GM23338 (cell line): ENCODE measurements at regions not wholly inside any gene's neighbourhood (a gene's known extent, or its start where the extent isn't known, plus 50 kb on each side); places are given as distances from the start of the nearest gene placed in this dataset.

Experiments used
- ATAC-seq: fragments of 200-7000 bp; cut with Tn5 transposase; 3 replicates; pipeline ENCODE4 v1.9.1; 2020
- DNase-seq: peaks from one replicate; pipeline ENCODE4 v3.0.0-alpha.2; 2015; ENCODE audit warnings: low spot score
- H2AFZ ChIP-seq: fragments of 200-600 bp; sonication (generic); 2 replicates; pipeline ENCODE4 v1.8.0; 2016; ENCODE audit warnings: antibody characterized with exemption, mild to moderate bottlenecking, moderate library complexity
- H3F3A ChIP-seq: fragments of 200-600 bp; sonication (generic); replicated peaks from 2 replicates; pipeline ENCODE4 v1.8.0; 2017; ENCODE audit warnings: antibody characterized with exemption, mixed run types, low read depth
- H3K27ac ChIP-seq: fragments of 200-600 bp; sonication (generic); 2 replicates; pipeline ENCODE4 v1.6.1; 2016; ENCODE audit warnings: low read depth
- H3K27me3 ChIP-seq: fragments of 200-600 bp; sonication (generic); 2 replicates; pipeline ENCODE4 v1.8.0; 2016; ENCODE audit warnings: mild to moderate bottlenecking, mixed run types, moderate library complexity; ENCODE audit not compliant: insufficient read depth
- H3K36me3 ChIP-seq: fragments of 200-600 bp; sonication (generic); 2 replicates; pipeline ENCODE4 v1.8.0; 2016; ENCODE audit warnings: mild to moderate bottlenecking; ENCODE audit not compliant: insufficient read depth
- H3K4me1 ChIP-seq: fragments of 200-600 bp; sonication (generic); 2 replicates; pipeline ENCODE4 v1.8.0; 2016; ENCODE audit warnings: mild to moderate bottlenecking, moderate library complexity; ENCODE audit not compliant: insufficient read depth
- H3K4me2 ChIP-seq: fragments of 200-600 bp; sonication (generic); 2 replicates; pipeline ENCODE4 v1.7.1; 2017; ENCODE audit warnings: mixed run types
- H3K4me3 ChIP-seq: fragments of 200-600 bp; sonication (generic); 2 replicates; pipeline ENCODE4 v1.6.1; 2016; ENCODE audit warnings: mixed run types
- H3K79me2 ChIP-seq: fragments of 200-600 bp; sonication (generic); replicated peaks from 2 replicates; pipeline ENCODE4 v1.8.0; 2017; ENCODE audit warnings: mild to moderate bottlenecking; ENCODE audit not compliant: insufficient read depth
- H3K9me2 ChIP-seq: fragments of 200-600 bp; sonication (generic); 2 replicates; pipeline ENCODE4 v1.8.0; 2017; ENCODE audit not compliant: insufficient read depth
- H4K20me1 ChIP-seq: fragments of 200-600 bp; sonication (generic); replicated peaks from 2 replicates; pipeline ENCODE4 v1.8.0; 2017; ENCODE audit warnings: mild to moderate bottlenecking; ENCODE audit not compliant: insufficient read depth
- H3K27ac Mint-ChIP-seq: 2 replicates; pipeline ENCODE4 v1.8.0; 2020; ENCODE audit warnings: inconsistent platforms, mild to moderate bottlenecking, moderate library complexity, mixed read lengths
- H3K27me3 Mint-ChIP-seq: 3 replicates; pipeline ENCODE4 v1.8.0; 2022; ENCODE audit warnings: low read depth, mild to moderate bottlenecking, moderate library complexity, mixed read lengths, inconsistent platforms; ENCODE audit not compliant: insufficient read depth, poor library complexity
- H3K36me3 Mint-ChIP-seq: 3 replicates; pipeline ENCODE4 v1.8.0; 2021; ENCODE audit warnings: low read depth, mild to moderate bottlenecking, inconsistent platforms, moderate library complexity, mixed read lengths
- H3K4me1 Mint-ChIP-seq: 3 replicates; pipeline ENCODE4 v1.8.0; 2020; ENCODE audit warnings: mild to moderate bottlenecking, inconsistent platforms, mixed read lengths
- H3K4me3 Mint-ChIP-seq: 3 replicates; pipeline ENCODE4 v1.8.0; 2021; ENCODE audit warnings: moderate library complexity, mild to moderate bottlenecking, inconsistent platforms, mixed read lengths
- H3K9me3 Mint-ChIP-seq: 3 replicates; pipeline ENCODE4 v1.8.0; 2020; ENCODE audit warnings: moderate library complexity, mild to moderate bottlenecking, inconsistent platforms, mixed read lengths
- CREB1 ChIP-seq: fragments of 250-450 bp; sonication (Bioruptor Pico); IDR thresholded peaks from 2 replicates; pipeline ENCODE4 v1.5.0; 2020; ENCODE audit warnings: low read depth, mild to moderate bottlenecking, moderate library complexity
- EZH2 ChIP-seq: fragments of 200-600 bp; sonication (generic); IDR thresholded peaks from one replicate; pipeline ENCODE4 v1.8.0; 2017; ENCODE audit warnings: antibody characterized with exemption, mild to moderate bottlenecking, low read depth; ENCODE audit not compliant: unreplicated experiment
- NANOG ChIP-seq: IDR thresholded peaks from 2 replicates; pipeline ENCODE4 v1.6.1; 2016; ENCODE audit warnings: antibody characterized with exemption, borderline replicate concordance
- POLR2AphosphoS5 ChIP-seq: IDR thresholded peaks from 2 replicates; pipeline ENCODE4 v1.6.1; 2016; ENCODE audit warnings: antibody characterized with exemption, low read depth
- REST ChIP-seq: IDR thresholded peaks from one replicate; pipeline ENCODE4 v1.6.1; 2018; ENCODE audit warnings: antibody characterized with exemption; ENCODE audit not compliant: unreplicated experiment
- STAT1 ChIP-seq: IDR thresholded peaks from one replicate; pipeline ENCODE4 v1.6.1; 2016; ENCODE audit warnings: antibody characterized with exemption; ENCODE audit not compliant: unreplicated experiment
- ZNF331 ChIP-seq: fragments of 250-450 bp; sonication (Bioruptor Pico); IDR thresholded peaks from 2 replicates; pipeline ENCODE4 v1.5.0; 2020; ENCODE audit warnings: low read depth, mild to moderate bottlenecking, moderate library complexity
- ZNF462 ChIP-seq: fragments of 250-450 bp; sonication (Bioruptor Pico); IDR thresholded peaks from 2 replicates; pipeline ENCODE4 v1.5.0; 2020; ENCODE audit warnings: mild to moderate bottlenecking, moderate library complexity
- TF ChIP-seq, protein P1 (sequence below), 2 experiments: fragments of 200-600 bp in 1 of 2; sonication (generic) in 1 of 2; conservative IDR thresholded peaks; 2 replicates each; pipeline versions ENCODE4 v1.5.1 to v1.6.1; 2016 to 2017; ENCODE audit warnings: antibody characterized with exemption in 2 of 2, low read depth in 2 of 2, mild to moderate bottlenecking in 2 of 2, moderate library complexity in 1 of 2
- TF ChIP-seq, protein P2 (sequence below): IDR thresholded peaks from 2 replicates; pipeline ENCODE4 v1.6.1; 2016; ENCODE audit warnings: antibody characterized with exemption

DNA sequence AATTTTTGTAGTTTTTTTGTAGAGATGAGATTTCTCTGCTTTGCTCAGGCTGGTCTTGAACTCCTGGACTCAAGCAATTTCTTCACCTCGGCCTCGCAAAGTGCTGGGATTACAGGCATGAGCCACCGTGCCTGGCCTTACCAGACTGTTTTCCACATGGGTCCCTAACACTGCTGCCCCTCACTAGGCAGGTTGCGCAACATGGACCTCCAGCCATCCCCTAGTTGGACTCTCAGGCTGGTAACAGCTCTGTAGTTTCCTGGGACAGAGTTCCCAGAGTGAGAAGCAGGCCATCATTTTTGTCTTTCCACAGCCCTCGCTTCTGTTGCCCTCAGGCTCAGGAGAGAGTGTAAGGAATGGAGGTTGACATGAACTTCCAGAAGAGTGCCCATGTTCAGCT, 156.1 kb downstream of the CTH start:
- Mint-ChIP-seq H3K36me3 (no peaks in the 10 kb centered on the region), H3K4me1 (peaks cover 8% of the 10 kb centered on the region), H3K27me3 (no peaks in the 10 kb centered on the region), H3K27ac (no peak overlapping the region), H3K9me3 (no peaks in the 10 kb centered on the region), H3K4me3 (no peak overlapping the region)
- H3K36me3 ChIP-seq = no peaks in the 10 kb centered on the region
- no peaks in the 10 kb centered on the region for H3F3A ChIP-seq
- H3K9me2 ChIP-seq = 0 out of 2 replicates have a peak, but pooled peaks cover under 1% of the 10 kb centered on the region
- H4K20me1 ChIP-seq = no peaks in the 10 kb centered on the region
- no peak for DNase-seq
- H3K27ac ChIP-seq = no peak overlapping the region
- H3K79me2 ChIP-seq = no peaks in the 10 kb centered on the region
- H3K4me1 ChIP-seq = no peaks in the 10 kb centered on the region
- no peak for ATAC-seq
- H2AFZ ChIP-seq = no peak overlapping the region
- H3K4me2 ChIP-seq = no peak overlapping the region
- H3K4me3 ChIP-seq = no peak overlapping the region
- no peaks in the 10 kb centered on the region for H3K27me3 ChIP-seq
- TF ChIP-seq NANOG = no peak
- TF ChIP-seq POLR2AphosphoS5 = no peak
- no peak for TF ChIP-seq STAT1

DNA sequence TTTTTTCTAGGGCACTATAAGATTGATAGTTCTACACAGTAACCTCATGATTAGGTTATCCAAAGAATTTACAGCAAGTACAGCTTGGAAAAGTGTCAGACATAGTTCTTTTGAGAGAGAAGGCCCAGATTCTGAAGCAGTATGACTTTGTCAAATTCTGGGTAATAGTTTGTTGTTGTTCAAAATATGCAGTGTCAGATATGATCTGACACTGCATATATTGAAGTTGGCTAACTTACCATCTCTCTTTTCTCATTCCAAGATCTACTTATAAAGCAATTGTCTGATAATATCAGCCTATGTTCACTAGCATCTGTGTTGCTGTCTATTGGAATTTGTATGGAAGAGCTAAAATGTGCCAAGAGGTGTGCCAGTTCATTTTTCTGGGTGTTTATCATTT, 160.1 kb downstream of the CTH start:
- DNase-seq (no peak), ATAC-seq (no peak)
- no peaks in the 10 kb centered on the region for H3K79me2 ChIP-seq
- H3K27me3 ChIP-seq = no peaks in the 10 kb centered on the region
- no peaks in the 10 kb centered on the region for H3K36me3 Mint-ChIP-seq
- H3K27ac Mint-ChIP-seq = no peak overlapping the region
- H3K4me3 Mint-ChIP-seq = no peak overlapping the region
- H3F3A ChIP-seq = no peaks in the 10 kb centered on the region
- no peaks in the 10 kb centered on the region for H3K36me3 ChIP-seq
- no peaks in the 10 kb centered on the region for H4K20me1 ChIP-seq
- H3K27ac ChIP-seq = no peak overlapping the region
- no peak overlapping the region for H3K4me3 ChIP-seq
- no peaks in the 10 kb centered on the region for H3K4me1 ChIP-seq
- no peaks in the 10 kb centered on the region for H3K9me2 ChIP-seq
- no peaks in the 10 kb centered on the region for H3K9me3 Mint-ChIP-seq
- no peaks in the 10 kb centered on the region for H3K4me1 Mint-ChIP-seq
- H3K27me3 Mint-ChIP-seq = peaks cover 3% of the 10 kb centered on the region
- no peak overlapping the region for H3K4me2 ChIP-seq
- H2AFZ ChIP-seq = 0 out of 2 replicates have a peak overlapping the region, but pooled peaks have one; percentile 3
- no peak for TF ChIP-seq ZNF462 (CRISPR knock-in tag)
- TF ChIP-seq CREB1 (CRISPR knock-in tag) = no peak
- no peak for TF ChIP-seq EZH2
- TF ChIP-seq ZNF331 (CRISPR knock-in tag) = no peak
- no peak for TF ChIP-seq POLR2AphosphoS5
- no peak for TF ChIP-seq NANOG
- TF ChIP-seq REST = no peak
- TF ChIP-seq, protein P1, sequence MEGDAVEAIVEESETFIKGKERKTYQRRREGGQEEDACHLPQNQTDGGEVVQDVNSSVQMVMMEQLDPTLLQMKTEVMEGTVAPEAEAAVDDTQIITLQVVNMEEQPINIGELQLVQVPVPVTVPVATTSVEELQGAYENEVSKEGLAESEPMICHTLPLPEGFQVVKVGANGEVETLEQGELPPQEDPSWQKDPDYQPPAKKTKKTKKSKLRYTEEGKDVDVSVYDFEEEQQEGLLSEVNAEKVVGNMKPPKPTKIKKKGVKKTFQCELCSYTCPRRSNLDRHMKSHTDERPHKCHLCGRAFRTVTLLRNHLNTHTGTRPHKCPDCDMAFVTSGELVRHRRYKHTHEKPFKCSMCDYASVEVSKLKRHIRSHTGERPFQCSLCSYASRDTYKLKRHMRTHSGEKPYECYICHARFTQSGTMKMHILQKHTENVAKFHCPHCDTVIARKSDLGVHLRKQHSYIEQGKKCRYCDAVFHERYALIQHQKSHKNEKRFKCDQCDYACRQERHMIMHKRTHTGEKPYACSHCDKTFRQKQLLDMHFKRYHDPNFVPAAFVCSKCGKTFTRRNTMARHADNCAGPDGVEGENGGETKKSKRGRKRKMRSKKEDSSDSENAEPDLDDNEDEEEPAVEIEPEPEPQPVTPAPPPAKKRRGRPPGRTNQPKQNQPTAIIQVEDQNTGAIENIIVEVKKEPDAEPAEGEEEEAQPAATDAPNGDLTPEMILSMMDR (conservative IDR thresholded peaks at IDR 0.05; ENCODE audit: low read depth in 2 of 2) = no peak
- TF ChIP-seq, protein P2, sequence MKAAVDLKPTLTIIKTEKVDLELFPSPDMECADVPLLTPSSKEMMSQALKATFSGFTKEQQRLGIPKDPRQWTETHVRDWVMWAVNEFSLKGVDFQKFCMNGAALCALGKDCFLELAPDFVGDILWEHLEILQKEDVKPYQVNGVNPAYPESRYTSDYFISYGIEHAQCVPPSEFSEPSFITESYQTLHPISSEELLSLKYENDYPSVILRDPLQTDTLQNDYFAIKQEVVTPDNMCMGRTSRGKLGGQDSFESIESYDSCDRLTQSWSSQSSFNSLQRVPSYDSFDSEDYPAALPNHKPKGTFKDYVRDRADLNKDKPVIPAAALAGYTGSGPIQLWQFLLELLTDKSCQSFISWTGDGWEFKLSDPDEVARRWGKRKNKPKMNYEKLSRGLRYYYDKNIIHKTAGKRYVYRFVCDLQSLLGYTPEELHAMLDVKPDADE = no peak
- no peak for TF ChIP-seq STAT1
